Fibroblast of gingiva (primary cell): ENCODE measurements at regions not wholly inside any gene's neighbourhood (a gene's known extent, or its start where the extent isn't known, plus 50 kb on each side); places are given as distances from the start of the nearest gene placed in this dataset.
A peak's percentile ranks its signal among the peaks of the same experiment; 100 is the strongest.

Experiments used
- DNase-seq: peaks from one replicate; pipeline ENCODE4 v3.0.0-alpha.2; 2011; ENCODE audit warnings: low read depth

DNA sequence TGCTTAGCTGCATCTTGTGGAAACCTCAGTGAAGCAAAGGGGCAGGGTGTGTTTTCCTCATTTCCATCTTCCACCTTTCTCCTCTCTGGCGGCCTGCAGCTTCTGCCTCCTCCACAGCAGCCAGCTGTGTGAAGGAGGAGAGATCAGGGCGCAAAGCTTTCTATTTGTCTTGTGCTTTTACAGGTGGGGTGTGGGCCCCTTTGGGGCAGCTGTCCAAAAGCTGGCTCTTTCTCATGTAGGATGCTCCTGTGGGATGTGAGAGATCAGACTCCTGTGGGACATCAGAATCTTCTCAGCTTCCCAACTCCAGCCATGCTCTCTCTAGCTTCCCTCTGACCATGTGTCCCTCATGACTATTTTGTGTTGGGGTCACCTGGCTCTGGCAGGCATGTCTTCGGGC, 227.1 kb downstream of the MID1 start:
- no peak for DNase-seq

GRCh38 chrX:10393899-10394298, 226.5 kb downstream of the MID1 start:
- no peak for DNase-seq

GRCh38 chrX:10395179-10395578, 225.2 kb downstream of the MID1 start:
- peak; percentile 32 for DNase-seq
